GM12878 (cell line): ENCODE measurements at regions not wholly inside any gene's neighbourhood (a gene's known extent, or its start where the extent isn't known, plus 50 kb on each side); places are given as distances from the start of the nearest gene placed in this dataset.

Experiments
- ATAC-seq: fragments of 200-7000 bp; cut with Tn5 transposase; 3 replicates; pipeline ENCODE4 v1.9.1; 2020; ENCODE audit warnings: mild to moderate bottlenecking, moderate library complexity
- BruUV-seq: library from RNA; stranded (reverse); fragments of 400-500 nt; replicated peaks from 2 replicates; lab custom pipeline; 2021; lab: Mats Ljungman, UMichigan
- CTCF ChIA-PET: fragments of 300-600 bp; sonication (Branson Sonifier 250); formaldehyde crosslinking; extraction: SDS; loops from one replicate; lab custom pipeline; 2021; ENCODE audit warnings: inconsistent platforms; lab: Yijun Ruan, JAX
- POLR2A ChIA-PET: fragments of 350-600 bp; formaldehyde crosslinking; extraction: SDS; loops from one replicate; lab custom pipeline; 2021; ENCODE audit warnings: inconsistent platforms; lab: Charles Lee
- RAD21 ChIA-PET: fragments of 300-600 bp; sonication (Branson Sonifier 250); formaldehyde crosslinking; loops from one replicate; lab custom pipeline; 2023; ENCODE audit warnings: antibody characterized with exemption; ENCODE audit not compliant: unreplicated experiment; lab: Charles Lee
- SMC1A ChIA-PET: fragments of 300-600 bp; sonication (Branson Sonifier 250); formaldehyde crosslinking; loops from one replicate; lab custom pipeline; 2023; ENCODE audit not compliant: unreplicated experiment, uncharacterized antibody; lab: Charles Lee
- DNase-seq: peaks from one replicate; pipeline ENCODE4 v3.0.0-alpha.2; 2011; ENCODE audit warnings: low read depth, low spot score
- FAIRE-seq: peaks from 3 replicates; lab custom pipeline; 2011; peaks lifted over from hg19 to GRCh38; lab: Jason Lieb, UNC
- H2AFZ ChIP-seq: 2 replicates; pipeline ENCODE4 v1.6.0; 2011; ENCODE audit warnings: low read depth, low read length, control low read depth; ENCODE audit not compliant: control insufficient read depth
- H3K27ac ChIP-seq: 2 replicates; pipeline ENCODE4 v1.5.1; 2011; ENCODE audit warnings: control low read depth; ENCODE audit not compliant: control insufficient read depth, insufficient read depth
- H3K27me3 ChIP-seq, 2 experiments: replicated peaks in 1 of 2; 2 replicates each; pipeline versions ENCODE4 v1.6.0 to v1.6.1; 2011; ENCODE audit warnings: low read length in 1 of 2; ENCODE audit not compliant: control insufficient read depth in 2 of 2, insufficient read depth in 2 of 2
- H3K36me3 ChIP-seq, 2 experiments: 2 replicates each; pipeline ENCODE4 v1.5.1; 2011; ENCODE audit warnings: low read length in 1 of 2; ENCODE audit not compliant: control insufficient read depth in 2 of 2, insufficient read depth in 2 of 2
- H3K4me1 ChIP-seq: 2 replicates; pipeline ENCODE4 v1.6.1; 2011; ENCODE audit warnings: mild to moderate bottlenecking, low read length, moderate library complexity, mixed read lengths; ENCODE audit not compliant: control insufficient read depth, insufficient read depth
- H3K4me2 ChIP-seq: 2 replicates; pipeline ENCODE4 v1.6.0; 2011; ENCODE audit warnings: control low read depth; ENCODE audit not compliant: control insufficient read depth, insufficient read depth
- H3K4me3 ChIP-seq: fragments of 200-600 bp; sonication (generic); 2 replicates; pipeline ENCODE4 v1.5.1; 2016
- H3K79me2 ChIP-seq: 2 replicates; pipeline ENCODE4 v1.6.0; 2011; ENCODE audit warnings: low read length; ENCODE audit not compliant: control insufficient read depth, insufficient read depth
- H3K9ac ChIP-seq: 2 replicates; pipeline ENCODE4 v1.8.0; 2011; ENCODE audit warnings: low read length, control low read depth, mixed read lengths; ENCODE audit not compliant: control insufficient read depth, insufficient read depth
- H3K9me3 ChIP-seq: replicated peaks from 3 replicates; pipeline ENCODE4 v1.5.1; 2011; ENCODE audit warnings: mild to moderate bottlenecking, low read length; ENCODE audit not compliant: control insufficient read depth, insufficient read depth
- H4K20me1 ChIP-seq: 2 replicates; pipeline ENCODE4 v1.6.0; 2011; ENCODE audit not compliant: control insufficient read depth, insufficient read depth
- CBFB ChIP-seq: IDR thresholded peaks from 2 replicates; pipeline ENCODE4 v1.6.1; 2016; ENCODE audit warnings: antibody characterized with exemption, low read depth
- CBX5 ChIP-seq: sonication (generic); IDR thresholded peaks from 2 replicates; pipeline ENCODE4 v1.6.1; 2016; ENCODE audit warnings: low read depth, moderate library complexity, mild to moderate bottlenecking, inconsistent platforms
- POLR2A ChIP-seq: IDR thresholded peaks from 2 replicates; pipeline ENCODE4 v1.6.1; 2011; ENCODE audit warnings: low read depth, mild to moderate bottlenecking, low read length
- WGBS: methylation state at CpG from one replicate; pipeline ENCODE4 v1.1.6; 2016; ENCODE audit warnings: low lambda C conversion rate; ENCODE audit not compliant: insufficient replicate concordance, insufficient coverage; ENCODE audit errors: missing lambda C conversion rate; 5-methylcytosine and 5-hydroxymethylcytosine counted together
- in situ Hi-C: fragments of 300-500 bp; cut with MboI; formaldehyde crosslinking; loops from 9 replicates; pipeline ENCODE4 v1.14.3; 2018; ENCODE audit warnings: mixed read lengths
- intact Hi-C: fragments of 100-400 bp; cut with micrococcal nuclease; formaldehyde crosslinking; loops from one replicate; pipeline ENCODE4 v1.14.2; 2022; ENCODE audit not compliant: unreplicated experiment
- TF ChIP-seq, protein P1 (sequence below): fragments of 450-650 bp; IDR thresholded peaks from 2 replicates; pipeline ENCODE4 v1.6.1; 2017; ENCODE audit warnings: low read depth, mild to moderate bottlenecking, moderate library complexity

DNA sequence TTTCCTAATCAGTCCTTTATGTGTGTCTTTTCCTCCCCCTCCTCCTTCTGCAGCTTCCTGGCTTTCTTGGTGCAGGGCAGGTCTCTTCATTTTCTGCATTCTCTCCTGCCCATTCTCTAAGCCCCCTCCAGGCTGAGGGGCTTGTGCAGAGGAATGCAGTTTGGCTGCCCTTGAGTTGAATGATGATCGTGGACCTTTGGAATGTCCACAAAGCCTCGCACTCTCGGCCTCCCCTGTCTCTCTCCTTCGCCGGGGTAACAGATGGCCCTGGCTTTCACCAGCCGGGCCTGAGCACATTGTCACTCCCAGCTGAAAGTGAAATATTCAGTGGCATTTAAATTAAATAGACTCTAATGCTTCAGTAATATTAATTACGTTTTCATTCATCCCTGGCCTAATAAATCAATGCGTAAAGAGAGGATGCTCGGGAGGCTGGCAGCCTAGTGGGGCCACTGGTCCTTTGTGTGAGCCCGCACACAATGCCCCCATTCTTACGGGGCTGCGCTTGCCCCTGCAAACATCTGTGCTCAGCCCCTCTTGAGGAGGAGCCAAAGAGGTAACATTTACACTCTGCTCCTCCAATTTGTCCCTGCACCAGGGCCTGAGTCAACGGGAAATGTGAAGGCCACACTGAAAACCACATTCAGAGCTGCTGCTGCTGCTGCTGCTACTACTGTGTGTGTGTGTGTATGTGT lies 64.9 kb upstream of the PAX6 start:
- 53% methylated on average over 13 of the region's 13 CpGs for WGBS
- H3K4me1 ChIP-seq: no peaks in the 10 kb centered on the region
- TF ChIP-seq CBX5 (no peak), POLR2A (no peak), CBFB (no peak)
- TF ChIP-seq, protein P1, sequence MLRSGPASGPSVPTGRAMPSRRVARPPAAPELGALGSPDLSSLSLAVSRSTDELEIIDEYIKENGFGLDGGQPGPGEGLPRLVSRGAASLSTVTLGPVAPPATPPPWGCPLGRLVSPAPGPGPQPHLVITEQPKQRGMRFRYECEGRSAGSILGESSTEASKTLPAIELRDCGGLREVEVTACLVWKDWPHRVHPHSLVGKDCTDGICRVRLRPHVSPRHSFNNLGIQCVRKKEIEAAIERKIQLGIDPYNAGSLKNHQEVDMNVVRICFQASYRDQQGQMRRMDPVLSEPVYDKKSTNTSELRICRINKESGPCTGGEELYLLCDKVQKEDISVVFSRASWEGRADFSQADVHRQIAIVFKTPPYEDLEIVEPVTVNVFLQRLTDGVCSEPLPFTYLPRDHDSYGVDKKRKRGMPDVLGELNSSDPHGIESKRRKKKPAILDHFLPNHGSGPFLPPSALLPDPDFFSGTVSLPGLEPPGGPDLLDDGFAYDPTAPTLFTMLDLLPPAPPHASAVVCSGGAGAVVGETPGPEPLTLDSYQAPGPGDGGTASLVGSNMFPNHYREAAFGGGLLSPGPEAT: no peak
- TF ChIP-seq, all 136 proteins: peak for 0
- ChIA-PET POLR2A (no interaction called here), RAD21 (no interaction called here), SMC1A (no interaction called here), CTCF (interaction anchor here (3.3 kb wide), 1 partner anchor 82 kb away, joined by 13 read pairs; no protein-coding TSS in a partner anchor)
- ATAC-seq (no peak), FAIRE-seq (no peak), DNase-seq (no peak)
- Histone ChIP-seq H3K9ac (no peak overlapping the region), H4K20me1 (no peaks in the 10 kb centered on the region), H3K27me3 (peaks cover 0 to 4% of the 10 kb centered on the region in 2 experiments; a peak in 3 of 4 replicates), H3K4me3 (no peak overlapping the region), H3K9me3 (no peaks in the 10 kb centered on the region), H3K4me2 (no peak overlapping the region), H3K36me3 (no peaks in the 10 kb centered on the region), H2AFZ (no peak overlapping the region), H3K27ac (no peak overlapping the region), H3K79me2 (no peaks in the 10 kb centered on the region)
- intact Hi-C loops: no loop called here
- in situ Hi-C loops: no loop called here
- BruUV-seq: no TSS peak
